ENCODE measurements at regions not wholly inside any gene's neighbourhood (a gene's known extent, or its start where the extent isn't known, plus 50 kb on each side); places are given as distances from the start of the nearest gene placed in this dataset.
"Not testable (repeated sequence)": the region's sequence is repeated elsewhere in the genome, so short reads cannot be mapped to it uniquely, and the experiment has no call there.

DNA sequence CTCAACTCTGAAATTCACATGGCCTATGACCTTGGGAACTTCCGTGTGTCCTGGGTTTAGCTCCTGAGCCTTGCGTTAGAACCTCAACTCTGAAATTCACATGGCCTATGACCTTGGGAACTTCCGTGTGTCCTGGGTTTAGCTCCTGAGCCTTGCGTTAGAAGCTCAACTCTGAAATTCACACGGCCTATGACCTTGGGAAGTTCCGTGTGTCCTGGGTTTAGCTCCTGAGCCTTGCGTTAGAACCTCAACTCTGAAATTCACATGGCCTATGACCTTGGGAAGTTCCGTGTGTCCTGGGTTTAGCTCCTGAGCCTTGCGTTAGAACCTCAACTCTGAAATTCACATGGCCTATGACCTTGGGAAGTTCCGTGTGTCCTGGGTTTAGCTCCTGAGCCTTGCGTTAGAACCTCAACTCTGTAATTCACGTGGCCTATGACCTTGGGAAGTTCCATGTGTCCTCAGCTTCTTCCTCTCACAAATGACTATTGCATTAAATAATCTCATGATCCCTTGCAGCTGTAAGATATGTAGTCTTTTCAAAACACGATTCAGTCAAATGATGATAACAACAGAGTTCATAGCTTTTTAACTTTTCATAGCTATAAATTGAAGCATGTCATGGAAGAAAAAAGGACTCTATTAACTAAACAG, 200.9 kb upstream of the PITRM1 start:
- H4K5ac ChIP-seq (ENCODE audit: low read length) = not testable (repeated sequence)

DNA sequence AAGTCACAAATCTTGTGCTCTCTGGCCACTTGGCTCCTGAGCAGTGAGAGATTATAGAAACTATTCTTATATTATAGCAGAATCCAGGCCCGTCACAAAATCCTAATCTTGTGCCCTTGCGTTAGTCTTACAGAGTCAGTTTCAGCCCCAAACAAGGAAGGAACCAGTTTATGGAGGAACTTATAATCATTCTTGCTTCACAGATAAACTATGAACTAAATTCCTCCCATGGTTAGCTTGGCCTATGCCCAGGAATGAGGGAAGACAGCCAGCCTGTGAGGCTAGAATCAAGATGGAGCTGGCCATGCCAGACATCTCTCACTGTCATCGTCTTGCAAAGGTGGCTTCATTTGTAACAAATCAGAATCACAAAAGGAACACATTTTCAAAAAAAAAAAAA, 199.7 kb upstream of the PITRM1 start:
- no peaks in the 10 kb centered on the region for H3K79me1 ChIP-seq (ENCODE audit: low read length)
- H4K8ac ChIP-seq (ENCODE audit: low read depth, low read length) = no peak overlapping the region
- H3K27ac ChIP-seq (ENCODE audit: low read depth, low read length) = no peak overlapping the region
- no peaks in the 10 kb centered on the region for H3K79me2 ChIP-seq (ENCODE audit: control insufficient read depth, insufficient read depth, low read length)
- no peak overlapping the region for H2BK5ac ChIP-seq (ENCODE audit: low read length)
- no peak overlapping the region for H2AK5ac ChIP-seq (ENCODE audit: low read length)
- H3K4ac ChIP-seq (ENCODE audit: low read depth, low read length) = no peak overlapping the region
- no peak overlapping the region for H3K23ac ChIP-seq (ENCODE audit: low read length)
- no peaks in the 10 kb centered on the region for H3K27me3 ChIP-seq (ENCODE audit: insufficient read depth, low read length, poor library complexity)
- H3K4me2 ChIP-seq (ENCODE audit: low read length) = no peak overlapping the region
- no peak for DNase-seq
- H3K4me1 ChIP-seq (ENCODE audit: control insufficient read depth, low read depth, low read length) = no peaks in the 10 kb centered on the region
- H3K36me3 ChIP-seq (ENCODE audit: control insufficient read depth, insufficient read depth, low read length) = no peaks in the 10 kb centered on the region
- H3K4me3 ChIP-seq (ENCODE audit: low read length) = no peak overlapping the region
- no peak overlapping the region for H2BK15ac ChIP-seq (replicated peaks; ENCODE audit: low read depth)
- H2BK120ac ChIP-seq (ENCODE audit: low read depth, low read length) = no peak overlapping the region
- no CpG with 5 or more reads among the region's 3 CpGs for WGBS (ENCODE audit: extremely low coverage, insufficient coverage, low lambda C conversion rate)
- no peak overlapping the region for H3K9ac ChIP-seq (ENCODE audit: low read length)
- no peak overlapping the region for H3K18ac ChIP-seq (ENCODE audit: low read length)
- H4K5ac ChIP-seq (ENCODE audit: low read length) = no peak overlapping the region
- no peak overlapping the region for H3K56ac ChIP-seq (ENCODE audit: low read length)

More for the DNA sequence above, 200.9 kb upstream of the PITRM1 start:
- not testable (repeated sequence) for H3K27me3 ChIP-seq (ENCODE audit: insufficient read depth, low read length, poor library complexity); H3K23ac ChIP-seq (ENCODE audit: low read length); H3K79me1 ChIP-seq (ENCODE audit: low read length); H2BK120ac ChIP-seq (ENCODE audit: low read depth, low read length); H2BK15ac ChIP-seq (replicated peaks; ENCODE audit: low read depth); H3K36me3 ChIP-seq (ENCODE audit: control insufficient read depth, insufficient read depth, low read length); H2AK5ac ChIP-seq (ENCODE audit: low read length); H3K79me2 ChIP-seq (ENCODE audit: control insufficient read depth, insufficient read depth, low read length); H3K56ac ChIP-seq (ENCODE audit: low read length); H3K4ac ChIP-seq (ENCODE audit: low read depth, low read length); H4K8ac ChIP-seq (ENCODE audit: low read depth, low read length); H2BK5ac ChIP-seq (ENCODE audit: low read length); H3K9ac ChIP-seq (ENCODE audit: low read length); DNase-seq; H3K4me3 ChIP-seq (ENCODE audit: low read length); H3K18ac ChIP-seq (ENCODE audit: low read length); H3K4me2 ChIP-seq (ENCODE audit: low read length); H3K27ac ChIP-seq (ENCODE audit: low read depth, low read length); H3K4me1 ChIP-seq (ENCODE audit: control insufficient read depth, low read depth, low read length)
- WGBS (ENCODE audit: extremely low coverage, insufficient coverage, low lambda C conversion rate) = no CpG with 5 or more reads among the region's 13 CpGs

DNA sequence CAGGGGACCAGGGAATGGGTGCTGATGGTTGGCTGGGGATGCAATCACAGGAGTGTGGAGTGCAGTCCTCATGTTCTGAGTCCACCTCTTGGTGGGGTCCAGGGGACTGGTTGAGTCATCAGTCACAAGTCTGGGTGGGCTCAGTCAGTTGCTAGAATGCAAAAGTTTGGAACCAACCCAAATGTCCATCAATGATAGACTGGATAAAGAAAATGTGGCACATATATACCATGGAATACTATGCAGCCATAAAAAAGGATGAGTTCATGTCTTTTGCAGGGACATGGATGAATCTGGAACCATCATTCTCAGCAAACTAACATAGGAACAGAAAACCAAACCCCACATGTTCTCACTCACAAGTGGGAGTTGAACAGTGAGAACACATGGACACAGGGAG, 199.0 kb upstream of the PITRM1 start:
- not testable (repeated sequence) for H3K23ac ChIP-seq (ENCODE audit: low read length); H2AK5ac ChIP-seq (ENCODE audit: low read length); DNase-seq; H3K79me2 ChIP-seq (ENCODE audit: control insufficient read depth, insufficient read depth, low read length); H2BK5ac ChIP-seq (ENCODE audit: low read length); H3K79me1 ChIP-seq (ENCODE audit: low read length); H3K9ac ChIP-seq (ENCODE audit: low read length); H2BK15ac ChIP-seq (replicated peaks; ENCODE audit: low read depth); H3K18ac ChIP-seq (ENCODE audit: low read length); H3K56ac ChIP-seq (ENCODE audit: low read length); H3K27ac ChIP-seq (ENCODE audit: low read depth, low read length); H3K27me3 ChIP-seq (ENCODE audit: insufficient read depth, low read length, poor library complexity); H2BK120ac ChIP-seq (ENCODE audit: low read depth, low read length); H3K4me1 ChIP-seq (ENCODE audit: control insufficient read depth, low read depth, low read length); H3K4ac ChIP-seq (ENCODE audit: low read depth, low read length); H3K4me2 ChIP-seq (ENCODE audit: low read length); H3K4me3 ChIP-seq (ENCODE audit: low read length); H3K36me3 ChIP-seq (ENCODE audit: control insufficient read depth, insufficient read depth, low read length); H4K5ac ChIP-seq (ENCODE audit: low read length); H4K8ac ChIP-seq (ENCODE audit: low read depth, low read length)

DNA sequence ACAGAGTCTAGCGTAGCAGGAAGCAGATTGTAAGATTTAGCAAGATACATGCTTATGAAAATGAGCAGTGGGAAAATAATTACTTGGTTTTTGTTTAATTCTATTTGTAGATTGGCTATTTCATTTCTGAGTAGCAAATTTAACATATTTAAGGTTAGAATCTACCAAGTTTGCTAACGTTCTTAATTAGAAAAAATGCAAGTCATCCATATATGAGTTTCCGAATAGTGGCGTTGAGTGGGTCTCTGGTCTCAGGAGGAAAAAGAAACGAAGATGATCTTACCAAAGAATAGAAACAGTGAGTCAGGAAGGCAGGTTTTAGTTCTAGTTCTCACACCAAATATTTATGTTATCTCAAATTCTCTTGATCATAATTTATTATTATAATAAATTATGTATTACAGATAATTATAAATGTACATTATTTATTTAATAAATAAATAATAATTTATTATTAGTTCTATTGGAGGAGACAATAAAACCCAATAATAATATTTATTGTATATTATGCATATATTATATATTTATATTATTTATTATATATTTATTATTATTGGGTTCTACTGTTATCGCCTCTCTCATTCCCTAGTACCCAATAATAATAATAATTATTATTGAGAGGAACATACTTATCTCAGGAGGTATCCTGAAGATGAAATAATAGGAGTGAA, 194.3 kb upstream of the PITRM1 start:
- H3K4me1 ChIP-seq (ENCODE audit: control insufficient read depth, low read depth, low read length) = no peaks in the 10 kb centered on the region
- H2BK120ac ChIP-seq (ENCODE audit: low read depth, low read length) = no peak overlapping the region
- H4K5ac ChIP-seq (ENCODE audit: low read length) = no peak overlapping the region
- H2BK5ac ChIP-seq (ENCODE audit: low read length) = no peak overlapping the region
- no peak overlapping the region for H3K18ac ChIP-seq (ENCODE audit: low read length)
- H3K27me3 ChIP-seq (ENCODE audit: insufficient read depth, low read length, poor library complexity) = no peaks in the 10 kb centered on the region
- H3K79me1 ChIP-seq (ENCODE audit: low read length) = no peaks in the 10 kb centered on the region
- WGBS (ENCODE audit: extremely low coverage, insufficient coverage, low lambda C conversion rate) = no CpG with 5 or more reads among the region's 6 CpGs
- no peak overlapping the region for H2AK5ac ChIP-seq (ENCODE audit: low read length)
- H3K4ac ChIP-seq (ENCODE audit: low read depth, low read length) = no peak overlapping the region
- no peak overlapping the region for H3K27ac ChIP-seq (ENCODE audit: low read depth, low read length)
- no peak overlapping the region for H3K4me3 ChIP-seq (ENCODE audit: low read length)
- H3K23ac ChIP-seq (ENCODE audit: low read length) = no peak overlapping the region
- no peak for DNase-seq
- no peak overlapping the region for H3K9ac ChIP-seq (ENCODE audit: low read length)
- no peak overlapping the region for H4K8ac ChIP-seq (ENCODE audit: low read depth, low read length)
- H3K36me3 ChIP-seq (ENCODE audit: control insufficient read depth, insufficient read depth, low read length) = no peaks in the 10 kb centered on the region
- H3K79me2 ChIP-seq (ENCODE audit: control insufficient read depth, insufficient read depth, low read length) = no peaks in the 10 kb centered on the region
- H2BK15ac ChIP-seq (replicated peaks; ENCODE audit: low read depth) = no peak overlapping the region
- H3K4me2 ChIP-seq (ENCODE audit: low read length) = no peak overlapping the region
- H3K56ac ChIP-seq (ENCODE audit: low read length) = no peak overlapping the region

DNA sequence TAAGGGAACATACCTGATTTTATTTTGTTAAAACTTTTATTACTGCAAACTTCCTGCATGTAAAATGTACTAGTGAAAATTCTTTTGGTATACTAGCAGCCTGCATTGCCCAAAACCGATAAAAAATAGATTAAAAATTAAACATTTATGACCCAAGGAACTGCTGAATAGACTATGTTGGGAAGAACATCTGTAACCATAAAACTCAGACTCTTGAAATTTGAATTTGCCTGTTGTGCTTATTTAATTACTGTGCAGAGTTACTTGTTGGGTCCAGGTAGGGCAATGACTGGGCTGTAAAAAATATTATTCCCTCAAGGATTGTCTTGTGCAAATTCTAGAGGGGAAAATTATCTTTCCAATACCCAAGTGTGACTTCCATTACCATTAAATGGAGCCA, 193.5 kb upstream of the PITRM1 start:
- Histone ChIP-seq H3K56ac (ENCODE audit: low read length) (no peak overlapping the region), H4K8ac (ENCODE audit: low read depth, low read length) (no peak overlapping the region), H4K5ac (ENCODE audit: low read length) (no peak overlapping the region), H3K4me2 (ENCODE audit: low read length) (no peak overlapping the region), H3K27ac (ENCODE audit: low read depth, low read length) (no peak overlapping the region), H3K9ac (ENCODE audit: low read length) (no peak overlapping the region), H2AK5ac (ENCODE audit: low read length) (no peak overlapping the region), H3K4me3 (ENCODE audit: low read length) (no peak overlapping the region), H3K23ac (ENCODE audit: low read length) (no peak overlapping the region), H2BK120ac (ENCODE audit: low read depth, low read length) (no peak overlapping the region), H3K18ac (ENCODE audit: low read length) (no peak overlapping the region), H3K36me3 (ENCODE audit: control insufficient read depth, insufficient read depth, low read length) (no peaks in the 10 kb centered on the region), H2BK5ac (ENCODE audit: low read length) (no peak overlapping the region), H3K27me3 (ENCODE audit: insufficient read depth, low read length, poor library complexity) (no peaks in the 10 kb centered on the region), H3K4me1 (ENCODE audit: control insufficient read depth, low read depth, low read length) (no peaks in the 10 kb centered on the region), H3K79me1 (ENCODE audit: low read length) (no peaks in the 10 kb centered on the region), H2BK15ac (replicated peaks; ENCODE audit: low read depth) (no peak overlapping the region), H3K79me2 (ENCODE audit: control insufficient read depth, insufficient read depth, low read length) (no peaks in the 10 kb centered on the region), H3K4ac (ENCODE audit: low read depth, low read length) (no peak overlapping the region)
- no peak for DNase-seq
- WGBS (ENCODE audit: extremely low coverage, insufficient coverage, low lambda C conversion rate) = no CpG with 5 or more reads among the region's 1 CpG

DNA sequence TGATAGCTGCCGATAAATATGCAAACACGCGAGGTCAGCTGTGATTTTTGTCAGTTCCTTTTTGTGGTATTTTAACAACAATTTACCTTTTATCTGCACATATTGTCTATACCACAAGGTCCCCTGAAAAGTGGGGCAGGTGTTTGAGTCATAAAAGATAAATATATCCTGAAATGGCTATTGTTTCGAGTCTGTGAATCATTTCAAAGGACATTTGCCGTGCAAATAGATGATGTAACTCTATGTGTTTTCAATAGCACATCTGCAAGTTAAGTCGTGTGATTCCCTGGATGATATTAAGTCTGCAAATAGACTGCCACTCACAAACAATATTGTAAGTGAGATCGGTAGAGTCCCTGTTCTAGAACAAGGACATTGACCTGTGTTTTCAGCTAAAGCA, 193.0 kb upstream of the PITRM1 start:
- Histone ChIP-seq H4K8ac (ENCODE audit: low read depth, low read length) (no peak overlapping the region), H3K79me1 (ENCODE audit: low read length) (no peaks in the 10 kb centered on the region), H3K23ac (ENCODE audit: low read length) (no peak overlapping the region), H3K27me3 (ENCODE audit: insufficient read depth, low read length, poor library complexity) (no peaks in the 10 kb centered on the region), H3K4me2 (ENCODE audit: low read length) (no peak overlapping the region), H3K4me3 (ENCODE audit: low read length) (no peak overlapping the region), H3K4ac (ENCODE audit: low read depth, low read length) (no peak overlapping the region), H2AK5ac (ENCODE audit: low read length) (no peak overlapping the region), H3K36me3 (ENCODE audit: control insufficient read depth, insufficient read depth, low read length) (no peaks in the 10 kb centered on the region), H3K18ac (ENCODE audit: low read length) (no peak overlapping the region), H3K79me2 (ENCODE audit: control insufficient read depth, insufficient read depth, low read length) (no peaks in the 10 kb centered on the region), H2BK120ac (ENCODE audit: low read depth, low read length) (no peak overlapping the region), H3K4me1 (ENCODE audit: control insufficient read depth, low read depth, low read length) (no peaks in the 10 kb centered on the region), H4K5ac (ENCODE audit: low read length) (no peak overlapping the region), H3K27ac (ENCODE audit: low read depth, low read length) (no peak overlapping the region), H3K9ac (ENCODE audit: low read length) (no peak overlapping the region), H2BK15ac (replicated peaks; ENCODE audit: low read depth) (no peak overlapping the region), H2BK5ac (ENCODE audit: low read length) (no peak overlapping the region), H3K56ac (ENCODE audit: low read length) (no peak overlapping the region)
- no CpG with 5 or more reads among the region's 7 CpGs for WGBS (ENCODE audit: extremely low coverage, insufficient coverage, low lambda C conversion rate)
- no peak for DNase-seq

All from mesendoderm (in vitro differentiated cells).